HEK293T (cell line): ENCODE measurements at regions not wholly inside any gene's neighbourhood (a gene's known extent, or its start where the extent isn't known, plus 50 kb on each side); places are given as distances from the start of the nearest gene placed in this dataset.

ENCODE experiments used
- CTCF ChIA-PET: fragments of 350-600 bp; formaldehyde crosslinking; extraction: SDS; loops from one replicate; lab custom pipeline; 2021; ENCODE audit warnings: antibody characterized with exemption, inconsistent platforms; lab: Yijun Ruan, JAX
- POLR2A ChIA-PET: fragments of 350-600 bp; formaldehyde crosslinking; extraction: SDS; loops from one replicate; lab custom pipeline; 2020; ENCODE audit warnings: antibody characterized with exemption, inconsistent platforms; lab: Yijun Ruan, JAX
- DNase-seq: peaks from one replicate; pipeline ENCODE4 v3.0.0; 2012; ENCODE audit warnings: mixed read lengths; ENCODE audit errors: extremely low spot score
- ARNT ChIP-seq: fragments of 450-650 bp; IDR thresholded peaks from 2 replicates; pipeline ENCODE4 v1.6.1; 2017; ENCODE audit warnings: mild to moderate bottlenecking
- BHLHE40 ChIP-seq: fragments of 450-650 bp; IDR thresholded peaks from 2 replicates; pipeline ENCODE4 v1.6.1; 2016; ENCODE audit warnings: mild to moderate bottlenecking, moderate library complexity, borderline replicate concordance
- CTBP1 ChIP-seq: fragments of 450-650 bp; IDR thresholded peaks from 2 replicates; pipeline ENCODE4 v1.6.1; 2016; ENCODE audit warnings: borderline replicate concordance
- ELF4 ChIP-seq: fragments of 450-650 bp; IDR thresholded peaks from 2 replicates; pipeline ENCODE4 v1.6.1; 2017; ENCODE audit warnings: antibody characterized with exemption
- FOXA1 ChIP-seq: fragments of 450-650 bp; IDR thresholded peaks from 2 replicates; pipeline ENCODE4 v1.6.1; 2016; ENCODE audit warnings: mild to moderate bottlenecking
- FOXK2 ChIP-seq: fragments of 450-650 bp; IDR thresholded peaks from 2 replicates; pipeline ENCODE4 v1.6.1; 2016; ENCODE audit warnings: mild to moderate bottlenecking
- FOXM1 ChIP-seq: fragments of 450-650 bp; IDR thresholded peaks from 2 replicates; pipeline ENCODE4 v1.6.1; 2017; ENCODE audit warnings: mild to moderate bottlenecking, borderline replicate concordance
- HDGF ChIP-seq: fragments of 450-650 bp; IDR thresholded peaks from 2 replicates; pipeline ENCODE4 v1.6.1; 2017; ENCODE audit warnings: antibody characterized with exemption, borderline replicate concordance
- L3MBTL2 ChIP-seq: fragments of 450-650 bp; conservative IDR thresholded peaks from 2 replicates; pipeline ENCODE4 v1.6.1; 2016; ENCODE audit warnings: mild to moderate bottlenecking
- LEF1 ChIP-seq: fragments of 450-650 bp; IDR thresholded peaks from 2 replicates; pipeline ENCODE4 v1.6.1; 2017; ENCODE audit warnings: mild to moderate bottlenecking, borderline replicate concordance
- NFRKB ChIP-seq: fragments of 450-650 bp; IDR thresholded peaks from 2 replicates; pipeline ENCODE4 v1.6.1; 2016; ENCODE audit warnings: mild to moderate bottlenecking, moderate library complexity
- PKNOX1 ChIP-seq: fragments of 450-650 bp; IDR thresholded peaks from 2 replicates; pipeline ENCODE4 v1.6.1; 2016
- SP1 ChIP-seq: fragments of 450-650 bp; IDR thresholded peaks from 2 replicates; pipeline ENCODE4 v1.6.1; 2017
- SUZ12 ChIP-seq: fragments of 450-650 bp; IDR thresholded peaks from 2 replicates; pipeline ENCODE4 v1.6.1; 2016; ENCODE audit warnings: mild to moderate bottlenecking
- TARDBP ChIP-seq: fragments of 450-650 bp; IDR thresholded peaks from 2 replicates; pipeline ENCODE4 v1.6.1; 2016
- ZNF384 ChIP-seq: fragments of 450-650 bp; IDR thresholded peaks from 2 replicates; pipeline ENCODE4 v1.6.1; 2016

GRCh38 chr3:107309312-107309711 lies 67.9 kb upstream of the CCDC54 start:
- ChIA-PET CTCF (no interaction called here), POLR2A (interaction anchor here (0.9 kb wide), 1 partner anchor 9 kb away, joined by 3 read pairs; no protein-coding TSS in a partner anchor)
- TF ChIP-seq CTBP1: no peak
- TF ChIP-seq HDGF: no peak
- TF ChIP-seq ZNF384: no peak
- no peak for TF ChIP-seq FOXM1
- no peak for TF ChIP-seq ELF4
- TF ChIP-seq SP1: no peak
- TF ChIP-seq FOXA1: no peak
- TF ChIP-seq PKNOX1: no peak
- TF ChIP-seq LEF1: no peak

GRCh38 chr3:107313711-107314110 lies 63.5 kb upstream of the CCDC54 start:
- no peak for TF ChIP-seq BHLHE40
- no peak for TF ChIP-seq SP1
- TF ChIP-seq ARNT: no peak
- no peak for TF ChIP-seq LEF1
- no peak for TF ChIP-seq L3MBTL2
- no peak for TF ChIP-seq HDGF
- no peak for TF ChIP-seq CTBP1
- no peak for TF ChIP-seq ZNF384
- TF ChIP-seq FOXK2: no peak
- TF ChIP-seq NFRKB: no peak
- TF ChIP-seq ELF4: no peak
- no peak for TF ChIP-seq SUZ12
- no peak for TF ChIP-seq TARDBP
- no peak for TF ChIP-seq FOXM1
- TF ChIP-seq PKNOX1: no peak
- TF ChIP-seq FOXA1: no peak
- POLR2A ChIA-PET: no interaction called here
- DNase-seq: no peak
- CTCF ChIA-PET: no interaction called here

More at GRCh38 chr3:107309312-107309711, 67.9 kb upstream of the CCDC54 start:
- no peak for DNase-seq

- POLR2A ChIA-PET: no interaction called here
- CTCF ChIA-PET: interaction anchor here (1.5 kb wide), 1 partner anchor 114 kb away, joined by 3 read pairs; no protein-coding TSS in a partner anchor
- TF ChIP-seq ZNF384: no peak
- TF ChIP-seq HDGF: no peak
- no peak for TF ChIP-seq LEF1
- no peak for TF ChIP-seq SUZ12
- TF ChIP-seq TARDBP: no peak
- TF ChIP-seq PKNOX1: no peak
- no peak for TF ChIP-seq CTBP1
- TF ChIP-seq FOXA1: no peak
- DNase-seq: no peak
Measured at GRCh38 chr3:107315141-107315540, 62.1 kb upstream of the CCDC54 start.

- CTCF ChIA-PET: no interaction called here
- DNase-seq: no peak
- POLR2A ChIA-PET: no interaction called here
- TF ChIP-seq CTBP1: no peak
- TF ChIP-seq PKNOX1: no peak
- no peak for TF ChIP-seq SP1
- TF ChIP-seq ARNT: no peak
- TF ChIP-seq HDGF: no peak
- TF ChIP-seq SUZ12: no peak
- no peak for TF ChIP-seq FOXA1
- no peak for TF ChIP-seq BHLHE40
- TF ChIP-seq NFRKB: no peak
- no peak for TF ChIP-seq ZNF384
- TF ChIP-seq ELF4: no peak
- no peak for TF ChIP-seq FOXK2
- TF ChIP-seq LEF1: no peak
- no peak for TF ChIP-seq TARDBP
Measured at GRCh38 chr3:107323723-107324122, 53.5 kb upstream of the CCDC54 start.

- POLR2A ChIA-PET: no interaction called here
- no peak for TF ChIP-seq HDGF
- TF ChIP-seq ARNT: no peak
- TF ChIP-seq FOXA1: no peak
- no peak for TF ChIP-seq BHLHE40
- TF ChIP-seq ZNF384: no peak
- TF ChIP-seq TARDBP: no peak
- no peak for TF ChIP-seq LEF1
- TF ChIP-seq ELF4: no peak
- CTCF ChIA-PET: no interaction called here
- no peak for DNase-seq
Measured at GRCh38 chr3:107325446-107325845, 51.8 kb upstream of the CCDC54 start.
